ENCODE measurements at regions not wholly inside any gene's neighbourhood (a gene's known extent, or its start where the extent isn't known, plus 50 kb on each side); places are given as distances from the start of the nearest gene placed in this dataset.

- no peaks in the 10 kb centered on the region for H3K4me1 Mint-ChIP-seq
- H3K9me3 Mint-ChIP-seq (ENCODE audit: low read depth), result peaks cover 3% of the 10 kb centered on the region
- no peaks in the 10 kb centered on the region for H3K36me3 Mint-ChIP-seq (ENCODE audit: low read depth)
- no peak overlapping the region for H3K27ac Mint-ChIP-seq
- ATAC-seq, result no peak
- ChIA-PET POLR2A (no interaction called here), CTCF (no interaction called here)
- H3K27me3 Mint-ChIP-seq, result peaks cover 7% of the 10 kb centered on the region
- intact Hi-C loops (cut with DNase I, micrococcal nuclease), result no loop called here
- no peak for DNase-seq
- no peak overlapping the region for H3K4me3 Mint-ChIP-seq
Measured at GRCh38 chr5:111653408-111653807, 103.6 kb downstream of the NREP start.

- CTCF ChIA-PET, result interaction anchor here (0.6 to 1.0 kb wide), 2 partner anchors 8 to 487 kb away, joined by 3 read pairs; no protein-coding TSS in a partner anchor
- no peaks in the 10 kb centered on the region for H3K36me3 Mint-ChIP-seq (ENCODE audit: low read depth)
- DNase-seq, result no peak
- no peaks in the 10 kb centered on the region for H3K4me1 Mint-ChIP-seq
- peaks cover 6% of the 10 kb centered on the region for H3K27me3 Mint-ChIP-seq
- POLR2A ChIA-PET, result no interaction called here
- no peak overlapping the region for H3K27ac Mint-ChIP-seq
- intact Hi-C loops (cut with DNase I, micrococcal nuclease), result no loop called here
- H3K4me3 Mint-ChIP-seq, result no peak overlapping the region
- no peak for ATAC-seq
- peaks cover 3% of the 10 kb centered on the region for H3K9me3 Mint-ChIP-seq (ENCODE audit: low read depth)
Measured at GRCh38 chr5:111649516-111649915, 107.5 kb downstream of the NREP start.

GRCh38 chr5:111645303-111645838 is 111.6 kb downstream of the NREP start:
- POLR2A ChIA-PET, result no interaction called here
- CTCF ChIA-PET, result interaction anchor here (1.3 kb wide), 1 partner anchor 114 kb away, joined by 3 read pairs; no protein-coding TSS in a partner anchor
- Mint-ChIP-seq H3K4me3 (no peak overlapping the region), H3K4me1 (peaks cover 2% of the 10 kb centered on the region), H3K27me3 (peaks cover 5% of the 10 kb centered on the region), H3K27ac (no peak overlapping the region), H3K36me3 (ENCODE audit: low read depth) (no peaks in the 10 kb centered on the region), H3K9me3 (ENCODE audit: low read depth) (peaks cover 5% of the 10 kb centered on the region)
- intact Hi-C loops (cut with DNase I, micrococcal nuclease), result no loop called here
- DNase-seq (no peak), ATAC-seq (no peak)

DNA sequence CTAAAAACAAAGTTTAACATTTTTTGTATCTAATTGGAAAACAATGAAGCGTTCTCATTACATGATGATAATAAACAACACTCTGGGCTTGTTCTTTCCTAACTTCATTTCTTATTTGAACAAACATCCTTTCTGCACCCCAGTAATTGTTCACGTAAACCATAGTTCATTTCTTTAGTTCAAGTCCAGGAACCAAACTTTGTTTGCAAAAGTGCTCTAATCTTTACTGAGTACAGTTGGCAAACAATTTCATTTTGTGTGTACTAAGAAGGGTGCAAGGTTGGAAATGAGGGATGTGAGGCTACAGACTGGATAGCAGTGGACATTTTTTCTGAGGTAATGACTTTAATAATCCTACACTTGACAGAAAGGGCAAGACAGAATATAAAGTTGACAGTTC is 113.5 kb downstream of the NREP start:
- peaks cover 18% of the 10 kb centered on the region for H3K9me3 Mint-ChIP-seq (ENCODE audit: low read depth)
- ATAC-seq (no peak), DNase-seq (no peak)
- H3K27ac Mint-ChIP-seq, result no peak overlapping the region
- ChIA-PET POLR2A (no interaction called here), CTCF (no interaction called here)
- H3K4me1 Mint-ChIP-seq, result peaks cover 2% of the 10 kb centered on the region
- intact Hi-C loops (cut with DNase I, micrococcal nuclease), result no loop called here
- H3K36me3 Mint-ChIP-seq (ENCODE audit: low read depth), result no peaks in the 10 kb centered on the region
- H3K27me3 Mint-ChIP-seq, result peaks cover 5% of the 10 kb centered on the region
- no peak overlapping the region for H3K4me3 Mint-ChIP-seq

DNA sequence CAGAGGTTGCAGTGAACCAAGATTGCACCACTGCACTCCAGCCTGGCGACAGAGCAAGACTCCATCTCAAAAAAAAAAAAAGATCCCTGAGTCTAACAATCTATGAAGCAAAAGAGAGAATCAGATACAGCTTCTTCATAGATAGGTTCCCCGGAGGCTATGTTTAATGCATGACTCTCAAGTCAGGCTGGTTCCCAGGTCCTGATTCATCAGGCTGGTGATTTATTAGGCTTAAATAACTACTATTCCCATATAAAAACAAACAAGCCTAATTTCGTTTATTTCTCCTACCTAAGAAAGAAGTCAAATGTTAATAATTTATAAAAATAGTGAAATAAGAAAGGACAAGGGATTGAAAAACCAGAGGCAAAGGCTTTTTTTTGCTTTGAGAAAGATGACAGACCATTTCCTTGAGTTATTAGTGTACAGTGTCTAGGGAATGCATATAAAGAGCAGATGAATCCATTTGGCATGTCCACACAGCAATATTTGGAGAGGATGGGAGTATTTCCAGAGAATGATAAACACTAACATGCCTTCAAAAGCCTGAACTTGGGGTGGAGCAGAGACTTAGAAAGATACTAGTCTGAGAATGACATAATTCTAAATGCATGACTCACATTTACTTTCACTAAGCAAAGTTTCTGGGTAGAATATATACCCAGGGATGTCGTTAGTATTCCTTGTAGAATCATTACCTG is 115.3 kb downstream of the NREP start:
- ATAC-seq, result no peak
- ChIA-PET POLR2A (no interaction called here), CTCF (interaction anchor here (0.6 to 0.9 kb wide), 2 partner anchors 8 to 19 kb away, joined by 3 read pairs; no protein-coding TSS in a partner anchor)
- no peak for DNase-seq
- Mint-ChIP-seq H3K4me1 (peaks cover 2% of the 10 kb centered on the region), H3K27ac (no peak overlapping the region), H3K9me3 (ENCODE audit: low read depth) (peaks cover 24% of the 10 kb centered on the region), H3K27me3 (peaks cover 5% of the 10 kb centered on the region), H3K36me3 (ENCODE audit: low read depth) (no peaks in the 10 kb centered on the region), H3K4me3 (no peak overlapping the region)
- intact Hi-C loops (cut with DNase I, micrococcal nuclease), result no loop called here

DNA sequence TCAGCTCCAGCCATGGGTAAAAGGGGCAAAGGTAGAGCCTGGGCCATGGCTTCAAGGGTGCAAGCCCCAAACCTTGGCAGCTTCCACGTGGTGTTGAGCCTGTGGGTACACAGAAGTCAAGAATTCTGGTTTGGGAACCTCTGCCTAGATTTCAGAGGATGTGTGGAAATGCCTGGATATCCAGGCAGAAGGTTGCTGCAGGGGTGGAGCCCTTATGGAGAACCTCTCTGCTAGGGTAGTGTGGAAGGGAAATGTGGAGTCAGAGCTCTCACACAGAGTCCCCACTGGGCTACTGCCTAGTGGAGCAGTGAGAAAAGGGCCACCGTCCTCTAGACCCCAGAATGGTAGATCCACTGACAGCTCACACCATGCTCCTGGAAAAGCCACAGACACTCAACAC is 117.1 kb downstream of the NREP start:
- Mint-ChIP-seq H3K27me3 (peaks cover 5% of the 10 kb centered on the region), H3K4me3 (no peak overlapping the region), H3K36me3 (ENCODE audit: low read depth) (no peaks in the 10 kb centered on the region), H3K4me1 (peaks cover 2% of the 10 kb centered on the region), H3K9me3 (ENCODE audit: low read depth) (peaks cover 24% of the 10 kb centered on the region), H3K27ac (no peak overlapping the region)
- no peak for ATAC-seq
- DNase-seq, result no peak
- ChIA-PET POLR2A (no interaction called here), CTCF (no interaction called here)
- intact Hi-C loops (cut with DNase I, micrococcal nuclease), result no loop called here

DNA sequence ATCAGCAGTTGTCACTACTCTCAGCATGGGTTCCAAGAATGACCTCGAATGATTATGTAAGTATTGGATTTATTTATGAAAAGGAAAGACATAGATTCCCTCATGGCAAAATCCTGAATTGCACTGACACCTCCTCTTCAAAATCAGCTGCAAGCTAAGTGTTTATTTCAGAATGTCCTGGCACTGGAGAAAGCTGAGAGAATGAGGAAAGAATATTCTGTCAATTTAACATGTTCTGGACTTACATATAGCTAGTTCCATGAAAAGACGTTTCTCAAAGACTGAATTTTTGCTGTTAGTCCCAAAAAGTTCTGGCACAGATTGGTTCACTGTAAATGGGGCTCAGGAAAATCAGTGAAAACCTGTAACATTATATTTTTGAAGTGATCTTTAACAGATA is 120.3 kb downstream of the NREP start:
- peaks cover under 1% of the 10 kb centered on the region for H3K4me1 Mint-ChIP-seq
- H3K36me3 Mint-ChIP-seq (ENCODE audit: low read depth), result no peaks in the 10 kb centered on the region
- ChIA-PET POLR2A (no interaction called here), CTCF (interaction anchor here (1.2 kb wide), 1 partner anchor 105 kb away, joined by 4 read pairs; no protein-coding TSS in a partner anchor)
- H3K9me3 Mint-ChIP-seq (ENCODE audit: low read depth), result peaks cover 24% of the 10 kb centered on the region
- no peak overlapping the region for H3K27ac Mint-ChIP-seq
- DNase-seq (no peak), ATAC-seq (no peak)
- H3K27me3 Mint-ChIP-seq, result peaks cover 4% of the 10 kb centered on the region
- intact Hi-C loops (cut with DNase I, micrococcal nuclease), result no loop called here
- H3K4me3 Mint-ChIP-seq, result no peak overlapping the region

GRCh38 chr5:111635916-111636570 is 121.0 kb downstream of the NREP start:
- H3K27ac Mint-ChIP-seq, result no peak overlapping the region
- intact Hi-C loops (cut with DNase I, micrococcal nuclease), result no loop called here
- no peaks in the 10 kb centered on the region for H3K4me1 Mint-ChIP-seq
- ChIA-PET POLR2A (no interaction called here), CTCF (interaction anchor here (1.2 kb wide), 1 partner anchor 104 kb away, joined by 4 read pairs; no protein-coding TSS in a partner anchor)
- DNase-seq (no peak), ATAC-seq (no peak)
- no peaks in the 10 kb centered on the region for H3K36me3 Mint-ChIP-seq (ENCODE audit: low read depth)
- peaks cover 24% of the 10 kb centered on the region for H3K9me3 Mint-ChIP-seq (ENCODE audit: low read depth)
- no peak overlapping the region for H3K4me3 Mint-ChIP-seq
- H3K27me3 Mint-ChIP-seq, result peaks cover 4% of the 10 kb centered on the region

DNA sequence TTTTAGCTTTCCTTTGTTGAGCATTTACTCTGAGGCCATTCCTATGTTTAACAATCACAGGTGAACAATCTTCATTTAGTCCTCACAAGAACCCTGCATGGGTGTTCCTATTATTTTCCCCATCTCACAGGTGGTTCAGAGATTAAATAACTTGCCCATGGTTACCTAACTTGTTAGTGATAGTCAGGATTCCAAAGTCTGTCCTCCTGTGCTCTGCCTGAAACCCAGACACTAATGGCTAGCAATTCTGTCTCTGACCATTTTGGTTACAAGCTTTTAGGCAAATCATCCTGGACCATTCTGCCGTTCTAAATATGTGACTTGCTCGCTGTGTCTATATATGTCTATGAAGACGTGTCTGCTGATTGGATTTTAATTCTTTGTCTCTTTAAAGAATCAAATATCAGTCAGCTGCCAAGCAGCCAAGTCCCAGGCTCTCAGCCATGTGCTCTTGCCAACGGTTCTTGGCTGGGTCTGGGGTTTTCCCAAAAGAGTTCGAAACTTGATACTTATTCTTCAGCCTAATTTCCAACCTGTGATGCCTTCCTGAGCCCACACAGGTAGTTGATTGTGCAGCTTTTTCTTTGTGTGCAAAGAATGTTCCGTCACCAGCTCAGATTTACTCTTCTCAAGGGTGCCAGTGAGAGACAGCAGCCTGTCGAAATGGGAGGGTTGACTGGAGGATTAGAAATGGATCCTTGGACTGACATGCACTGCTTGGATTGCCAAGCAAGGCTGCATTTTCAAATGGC is 121.7 kb downstream of the NREP start:
- POLR2A ChIA-PET, result no interaction called here
- peaks cover 19% of the 10 kb centered on the region for H3K9me3 Mint-ChIP-seq (ENCODE audit: low read depth)
- no peak overlapping the region for H3K4me3 Mint-ChIP-seq
- no peak for DNase-seq
- H3K27me3 Mint-ChIP-seq, result peaks cover 2% of the 10 kb centered on the region
- CTCF ChIA-PET, result no interaction called here
- no peak overlapping the region for H3K27ac Mint-ChIP-seq
- intact Hi-C loops (cut with DNase I, micrococcal nuclease), result no loop called here
- no peaks in the 10 kb centered on the region for H3K36me3 Mint-ChIP-seq (ENCODE audit: low read depth)
- ATAC-seq, result no peak
- H3K4me1 Mint-ChIP-seq, result no peaks in the 10 kb centered on the region

DNA sequence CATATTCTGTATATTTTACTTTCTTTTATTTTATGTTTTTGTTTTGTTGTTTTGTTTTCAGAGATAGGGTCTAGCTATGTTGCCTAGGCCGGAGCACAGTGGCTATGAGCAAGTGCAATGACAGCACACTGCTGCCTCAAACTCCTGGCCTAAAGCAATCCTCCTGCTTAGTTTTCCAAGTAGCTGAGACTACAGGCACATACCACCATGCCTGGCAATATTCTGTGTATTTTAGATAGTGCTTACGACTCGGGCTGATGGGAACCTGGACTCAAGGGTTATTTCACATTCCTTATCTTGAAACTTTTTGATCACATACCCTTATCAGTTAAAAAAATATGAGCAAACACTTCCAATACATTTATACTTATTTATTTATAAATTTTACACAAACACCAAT is 119.0 kb upstream of the STARD4 start:
- peaks cover 17% of the 10 kb centered on the region for H3K4me1 Mint-ChIP-seq
- H3K27me3 Mint-ChIP-seq, result peaks cover 1% of the 10 kb centered on the region
- intact Hi-C loops (cut with DNase I, micrococcal nuclease), result no loop called here

DNA sequence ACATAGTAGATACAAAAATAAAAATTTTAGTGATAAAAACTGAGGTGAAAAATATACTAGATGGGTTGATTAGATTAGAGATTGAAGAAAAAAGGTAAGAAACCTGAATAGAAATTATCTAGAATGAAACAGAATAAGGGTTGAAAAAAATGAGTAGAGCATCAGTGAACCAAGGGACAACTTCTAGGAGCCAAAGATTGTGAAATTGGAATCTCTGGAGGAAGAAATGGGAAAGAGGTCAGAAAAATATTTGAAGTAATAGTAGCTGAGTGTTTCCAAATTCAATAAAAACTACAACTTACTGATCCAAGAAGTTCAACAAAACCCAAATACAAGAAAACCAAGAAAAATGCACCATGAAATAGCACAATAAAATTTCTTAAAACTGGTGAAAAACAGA is 116.6 kb upstream of the STARD4 start:
- no peak for DNase-seq
- H3K36me3 Mint-ChIP-seq (ENCODE audit: low read depth), result peaks cover 10% of the 10 kb centered on the region
- no peak overlapping the region for H3K27ac Mint-ChIP-seq
- H3K4me3 Mint-ChIP-seq, result no peak overlapping the region
- peaks cover 16% of the 10 kb centered on the region for H3K9me3 Mint-ChIP-seq (ENCODE audit: low read depth)
- POLR2A ChIA-PET, result no interaction called here
- intact Hi-C loops (cut with DNase I, micrococcal nuclease), result loop anchor here (1.0 to 5.0 kb wide), 3 partner anchors 78 to 518 kb away; no protein-coding TSS in a partner anchor
- H3K27me3 Mint-ChIP-seq, result peaks cover 5% of the 10 kb centered on the region
- CTCF ChIA-PET, result interaction anchor here (0.6 to 0.7 kb wide), 2 partner anchors 11 to 66 kb away, joined by 3 read pairs; no protein-coding TSS in a partner anchor
- ATAC-seq, result no peak
- H3K4me1 Mint-ChIP-seq, result peaks cover 17% of the 10 kb centered on the region

More for the DNA sequence above, 119.0 kb upstream of the STARD4 start:
- H3K36me3 Mint-ChIP-seq (ENCODE audit: low read depth), result peaks cover 7% of the 10 kb centered on the region
- no peak for DNase-seq
- no peak overlapping the region for H3K27ac Mint-ChIP-seq
- H3K9me3 Mint-ChIP-seq (ENCODE audit: low read depth), result peaks cover 8% of the 10 kb centered on the region
- ChIA-PET POLR2A (no interaction called here), CTCF (interaction anchor here (1.0 kb wide), 1 partner anchor 215 kb away, joined by 3 read pairs; no protein-coding TSS in a partner anchor)
- no peak overlapping the region for H3K4me3 Mint-ChIP-seq
- no peak for ATAC-seq

Measured in activated CD4-positive, alpha-beta T cell treated with anti-CD3 and anti-CD28 coated beads for 36 hours (primary cell).